SK-N-MC (cell line): ENCODE measurements at regions not wholly inside any gene's neighbourhood (a gene's known extent, or its start where the extent isn't known, plus 50 kb on each side); places are given as distances from the start of the nearest gene placed in this dataset.

Experiments used
- DNase-seq: peaks from one replicate; pipeline ENCODE4 v3.0.0-alpha.2; 2011; ENCODE audit warnings: low read depth, low spot score
- H3K27ac ChIP-seq: fragments of 200-600 bp; sonication (generic); 2 replicates; pipeline ENCODE4 v1.5.1; 2016; ENCODE audit warnings: mixed run types
- H3K36me3 ChIP-seq: fragments of 200-600 bp; sonication (generic); 2 replicates; pipeline ENCODE4 v1.6.1; 2017; ENCODE audit warnings: antibody characterized with exemption, low read length, mixed read lengths; ENCODE audit not compliant: insufficient read depth
- H3K4me3 ChIP-seq: fragments of 200-600 bp; sonication (generic); 2 replicates; pipeline ENCODE4 v1.5.1; 2016
- H3K9ac ChIP-seq: fragments of 200-600 bp; sonication (generic); 2 replicates; pipeline ENCODE4 v1.8.0; 2017; ENCODE audit warnings: mixed run types, mixed read lengths; ENCODE audit not compliant: insufficient read length
- H3K9me3 ChIP-seq: fragments of 200-600 bp; sonication (generic); 2 replicates; pipeline ENCODE4 v1.6.1; 2017; ENCODE audit warnings: low read depth, mild to moderate bottlenecking, antibody characterized with exemption, low read length, moderate library complexity, mixed read lengths
- EZH2 ChIP-seq: fragments of 200-600 bp; sonication (generic); IDR thresholded peaks from one replicate; pipeline ENCODE4 v1.6.1; 2017; ENCODE audit warnings: antibody characterized with exemption
- FOXP2 ChIP-seq: optimal IDR thresholded peaks from 2 replicates; pipeline ENCODE3; 2011; ENCODE audit warnings: mild to moderate bottlenecking, moderate library complexity; ENCODE audit not compliant: insufficient read depth; ENCODE audit errors: extremely low read length, control extremely low read depth
- POLR2AphosphoS5 ChIP-seq: IDR thresholded peaks from 2 replicates; pipeline ENCODE4 v1.6.1; 2012; ENCODE audit warnings: mild to moderate bottlenecking, low read depth, low read length, borderline replicate concordance

GRCh38 chr7:156094350-156095146 is 282.3 kb upstream of the SHH start:
- Histone ChIP-seq H3K4me3 (no peak overlapping the region), H3K27ac (no peak overlapping the region), H3K9me3 (no peaks in the 10 kb centered on the region), H3K36me3 (no peaks in the 10 kb centered on the region), H3K9ac (no peak overlapping the region)
- no peak for DNase-seq
- TF ChIP-seq EZH2 (no peak), POLR2AphosphoS5 (no peak)

GRCh38 chr7:156092307-156092706 is 280.0 kb upstream of the SHH start:
- Histone ChIP-seq H3K27ac (no peak overlapping the region), H3K9me3 (no peaks in the 10 kb centered on the region), H3K9ac (no peak overlapping the region), H3K4me3 (no peak overlapping the region), H3K36me3 (no peaks in the 10 kb centered on the region)
- TF ChIP-seq POLR2AphosphoS5 (no peak), EZH2 (no peak), FOXP2 (no peak)
- no peak for DNase-seq

- H3K4me3 ChIP-seq, result no peak overlapping the region
- DNase-seq, result no peak
- H3K36me3 ChIP-seq, result no peaks in the 10 kb centered on the region
- no peak overlapping the region for H3K27ac ChIP-seq
- H3K9ac ChIP-seq, result no peak overlapping the region
- no peaks in the 10 kb centered on the region for H3K9me3 ChIP-seq
- TF ChIP-seq FOXP2 (no peak), POLR2AphosphoS5 (no peak), EZH2 (no peak)
Measured at GRCh38 chr7:156091519-156092080, 279.3 kb upstream of the SHH start.

- Histone ChIP-seq H3K4me3 (no peak overlapping the region), H3K36me3 (no peaks in the 10 kb centered on the region), H3K9ac (no peak overlapping the region), H3K9me3 (no peaks in the 10 kb centered on the region), H3K27ac (no peak overlapping the region)
- DNase-seq, result no peak
- TF ChIP-seq POLR2AphosphoS5 (no peak), EZH2 (no peak)
Measured at GRCh38 chr7:156090988-156091387, 278.7 kb upstream of the SHH start.

GRCh38 chr7:156089222-156089621 is 277.0 kb upstream of the SHH start:
- H3K9me3 ChIP-seq, result no peaks in the 10 kb centered on the region
- no peak overlapping the region for H3K27ac ChIP-seq
- H3K4me3 ChIP-seq, result no peak overlapping the region
- DNase-seq, result no peak
- TF ChIP-seq FOXP2 (no peak), POLR2AphosphoS5 (no peak), EZH2 (no peak)
- H3K9ac ChIP-seq, result no peak overlapping the region
- no peaks in the 10 kb centered on the region for H3K36me3 ChIP-seq

- Histone ChIP-seq H3K36me3 (no peaks in the 10 kb centered on the region), H3K9ac (no peak overlapping the region), H3K9me3 (no peaks in the 10 kb centered on the region), H3K4me3 (no peak overlapping the region), H3K27ac (no peak overlapping the region)
- no peak for DNase-seq
- TF ChIP-seq POLR2AphosphoS5 (no peak), EZH2 (no peak), FOXP2 (no peak)
Measured at GRCh38 chr7:156088115-156088514, 275.9 kb upstream of the SHH start.

- H3K4me3 ChIP-seq, result no peak overlapping the region
- H3K27ac ChIP-seq, result no peak overlapping the region
- no peak for DNase-seq
- no peaks in the 10 kb centered on the region for H3K36me3 ChIP-seq
- H3K9me3 ChIP-seq, result no peaks in the 10 kb centered on the region
- no peak overlapping the region for H3K9ac ChIP-seq
- TF ChIP-seq FOXP2 (no peak), EZH2 (no peak), POLR2AphosphoS5 (no peak)
Measured at GRCh38 chr7:156082048-156083040, 270.1 kb upstream of the SHH start.

- DNase-seq, result no peak
- Histone ChIP-seq H3K36me3 (no peaks in the 10 kb centered on the region), H3K4me3 (no peak overlapping the region), H3K9ac (no peak overlapping the region), H3K9me3 (no peaks in the 10 kb centered on the region), H3K27ac (no peak overlapping the region)
- TF ChIP-seq EZH2, result no peak
- TF ChIP-seq POLR2AphosphoS5, result no peak
- no peak for TF ChIP-seq FOXP2
Measured at GRCh38 chr7:156080596-156080995, 268.3 kb upstream of the SHH start.
